NCI-H128 (cell line): ENCODE measurements at regions not wholly inside any gene's neighbourhood (a gene's known extent, or its start where the extent isn't known, plus 50 kb on each side); places are given as distances from the start of the nearest gene placed in this dataset.

Experiments
- DNase-seq: peaks from one replicate; lab custom pipeline; 2025; ENCODE audit not compliant: unreplicated experiment; lab: John Stamatoyannopoulos, UW

- DNase-seq = no peak
Measured at GRCh38 chr10:21174715-21175495, 277.8 kb upstream of the NEBL start.

- peak; percentile 41 for DNase-seq
Measured at GRCh38 chr10:21173802-21174714, 276.9 kb upstream of the NEBL start.

GRCh38 chr10:21172930-21173801 is 276.1 kb upstream of the NEBL start:
- DNase-seq = no peak

- no peak for DNase-seq
Measured at GRCh38 chr10:21172542-21172929, 275.4 kb upstream of the NEBL start.

GRCh38 chr10:21171936-21172541 is 274.9 kb upstream of the NEBL start:
- DNase-seq = no peak

- no peak for DNase-seq
Measured at GRCh38 chr10:21171197-21171935, 274.3 kb upstream of the NEBL start.

GRCh38 chr10:21170216-21170615 is 273.1 kb upstream of the NEBL start:
- DNase-seq = no peak

GRCh38 chr10:21169271-21169670 is 272.2 kb upstream of the NEBL start:
- no peak for DNase-seq

GRCh38 chr10:21167288-21168010 is 270.3 kb upstream of the NEBL start:
- DNase-seq = no peak

- DNase-seq = no peak
Measured at GRCh38 chr10:21166557-21167287, 269.6 kb upstream of the NEBL start.

- no peak for DNase-seq
Measured at GRCh38 chr10:21165489-21165888, 268.4 kb upstream of the NEBL start.

- DNase-seq = no peak
Measured at GRCh38 chr10:21164687-21165086, 267.6 kb upstream of the NEBL start.

- no peak for DNase-seq
Measured at GRCh38 chr10:21162948-21163347, 265.8 kb upstream of the NEBL start.

- DNase-seq = no peak
Measured at GRCh38 chr10:21161647-21162046, 264.5 kb upstream of the NEBL start.

GRCh38 chr10:21161090-21161625 is 264.0 kb upstream of the NEBL start:
- DNase-seq = no peak

- DNase-seq = peak; percentile 13
Measured at GRCh38 chr10:21160116-21160515, 263.0 kb upstream of the NEBL start.

GRCh38 chr10:21159669-21160068 is 262.6 kb upstream of the NEBL start:
- no peak for DNase-seq

- DNase-seq = no peak
Measured at GRCh38 chr10:21158301-21158700, 261.2 kb upstream of the NEBL start.
